OCI-LY1 (cell line): ENCODE measurements at regions not wholly inside any gene's neighbourhood (a gene's known extent, or its start where the extent isn't known, plus 50 kb on each side); places are given as distances from the start of the nearest gene placed in this dataset.
A peak's percentile ranks its signal among the peaks of the same experiment; 100 is the strongest.

Experiments
- EZH2 ChIP-seq: fragments of 200-600 bp; sonication (generic), shearing (Covaris generic); IDR thresholded peaks from 2 replicates; pipeline ENCODE4 v1.8.0; 2017; ENCODE audit warnings: borderline replicate concordance, mixed run types, mild to moderate bottlenecking, antibody characterized with exemption, low read length, moderate library complexity, mixed read lengths
- TF ChIP-seq, protein P1 (sequence below): fragments of 200-600 bp; sonication (generic), shearing (Covaris generic); IDR thresholded peaks from 2 replicates; pipeline ENCODE4 v1.5.1; 2017; ENCODE audit warnings: mild to moderate bottlenecking, antibody characterized with exemption, low read length, moderate library complexity, mixed read lengths

DNA sequence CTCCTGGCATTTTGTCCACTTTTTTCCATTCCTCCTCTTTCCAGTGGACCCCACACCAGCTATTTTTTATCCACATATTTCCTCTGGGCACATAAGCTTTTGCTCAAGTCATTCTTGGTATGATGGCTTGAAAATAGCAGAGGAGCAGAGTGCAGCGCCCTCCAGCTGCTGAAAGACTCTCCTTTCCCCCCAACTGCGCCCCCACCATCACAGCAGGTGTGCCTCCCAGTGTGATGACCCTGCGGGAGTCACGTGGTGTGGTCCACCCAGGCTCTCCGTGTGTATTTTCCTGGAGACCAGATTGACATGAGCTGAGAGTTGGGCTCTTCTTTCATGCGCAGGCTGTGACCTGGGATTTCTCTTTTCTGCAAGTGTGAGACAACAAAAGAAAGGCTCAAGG, 1241.6 kb downstream of the TBC1D22A start:
- TF ChIP-seq, protein P1, sequence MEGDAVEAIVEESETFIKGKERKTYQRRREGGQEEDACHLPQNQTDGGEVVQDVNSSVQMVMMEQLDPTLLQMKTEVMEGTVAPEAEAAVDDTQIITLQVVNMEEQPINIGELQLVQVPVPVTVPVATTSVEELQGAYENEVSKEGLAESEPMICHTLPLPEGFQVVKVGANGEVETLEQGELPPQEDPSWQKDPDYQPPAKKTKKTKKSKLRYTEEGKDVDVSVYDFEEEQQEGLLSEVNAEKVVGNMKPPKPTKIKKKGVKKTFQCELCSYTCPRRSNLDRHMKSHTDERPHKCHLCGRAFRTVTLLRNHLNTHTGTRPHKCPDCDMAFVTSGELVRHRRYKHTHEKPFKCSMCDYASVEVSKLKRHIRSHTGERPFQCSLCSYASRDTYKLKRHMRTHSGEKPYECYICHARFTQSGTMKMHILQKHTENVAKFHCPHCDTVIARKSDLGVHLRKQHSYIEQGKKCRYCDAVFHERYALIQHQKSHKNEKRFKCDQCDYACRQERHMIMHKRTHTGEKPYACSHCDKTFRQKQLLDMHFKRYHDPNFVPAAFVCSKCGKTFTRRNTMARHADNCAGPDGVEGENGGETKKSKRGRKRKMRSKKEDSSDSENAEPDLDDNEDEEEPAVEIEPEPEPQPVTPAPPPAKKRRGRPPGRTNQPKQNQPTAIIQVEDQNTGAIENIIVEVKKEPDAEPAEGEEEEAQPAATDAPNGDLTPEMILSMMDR = peak; percentile 88
- no peak for TF ChIP-seq EZH2
